ENCODE measurements at regions not wholly inside any gene's neighbourhood (a gene's known extent, or its start where the extent isn't known, plus 50 kb on each side); places are given as distances from the start of the nearest gene placed in this dataset.

DNA sequence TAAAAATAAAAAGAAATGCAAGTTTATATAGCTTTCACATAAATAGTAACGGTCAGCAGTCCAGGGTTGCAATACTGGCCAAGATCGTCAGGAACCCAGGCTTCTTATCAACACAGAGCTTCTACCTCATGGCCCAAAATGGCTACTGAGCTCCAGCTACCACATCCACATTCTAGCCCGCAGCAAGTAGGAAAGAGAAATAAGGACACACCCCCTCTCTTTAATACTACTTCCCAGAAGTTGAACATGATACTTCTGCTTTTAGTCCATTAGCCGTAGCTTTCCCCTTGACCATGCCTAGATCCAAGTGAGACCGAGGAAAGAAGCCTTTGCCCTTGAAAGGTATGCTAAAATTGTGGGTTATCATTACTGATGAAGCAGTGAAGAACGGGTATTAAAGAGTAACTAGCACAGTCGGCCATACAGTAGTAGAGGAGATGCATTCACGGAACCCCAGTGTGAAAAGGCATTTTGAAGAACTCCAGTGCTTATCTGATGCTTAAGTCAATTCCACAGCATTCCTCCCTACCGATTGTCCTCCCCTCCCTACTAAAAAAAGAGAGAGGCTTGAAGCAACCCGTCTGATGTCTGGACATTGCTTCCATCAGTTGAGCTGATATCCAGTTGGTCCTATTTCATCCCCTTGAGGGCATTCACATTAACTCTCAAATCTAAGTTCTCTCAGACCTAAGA is 226.9 kb upstream of the RREB1 start:
- TF ChIP-seq, protein P1, sequence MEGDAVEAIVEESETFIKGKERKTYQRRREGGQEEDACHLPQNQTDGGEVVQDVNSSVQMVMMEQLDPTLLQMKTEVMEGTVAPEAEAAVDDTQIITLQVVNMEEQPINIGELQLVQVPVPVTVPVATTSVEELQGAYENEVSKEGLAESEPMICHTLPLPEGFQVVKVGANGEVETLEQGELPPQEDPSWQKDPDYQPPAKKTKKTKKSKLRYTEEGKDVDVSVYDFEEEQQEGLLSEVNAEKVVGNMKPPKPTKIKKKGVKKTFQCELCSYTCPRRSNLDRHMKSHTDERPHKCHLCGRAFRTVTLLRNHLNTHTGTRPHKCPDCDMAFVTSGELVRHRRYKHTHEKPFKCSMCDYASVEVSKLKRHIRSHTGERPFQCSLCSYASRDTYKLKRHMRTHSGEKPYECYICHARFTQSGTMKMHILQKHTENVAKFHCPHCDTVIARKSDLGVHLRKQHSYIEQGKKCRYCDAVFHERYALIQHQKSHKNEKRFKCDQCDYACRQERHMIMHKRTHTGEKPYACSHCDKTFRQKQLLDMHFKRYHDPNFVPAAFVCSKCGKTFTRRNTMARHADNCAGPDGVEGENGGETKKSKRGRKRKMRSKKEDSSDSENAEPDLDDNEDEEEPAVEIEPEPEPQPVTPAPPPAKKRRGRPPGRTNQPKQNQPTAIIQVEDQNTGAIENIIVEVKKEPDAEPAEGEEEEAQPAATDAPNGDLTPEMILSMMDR (IDR thresholded peaks at IDR 0.05) = no peak

DNA sequence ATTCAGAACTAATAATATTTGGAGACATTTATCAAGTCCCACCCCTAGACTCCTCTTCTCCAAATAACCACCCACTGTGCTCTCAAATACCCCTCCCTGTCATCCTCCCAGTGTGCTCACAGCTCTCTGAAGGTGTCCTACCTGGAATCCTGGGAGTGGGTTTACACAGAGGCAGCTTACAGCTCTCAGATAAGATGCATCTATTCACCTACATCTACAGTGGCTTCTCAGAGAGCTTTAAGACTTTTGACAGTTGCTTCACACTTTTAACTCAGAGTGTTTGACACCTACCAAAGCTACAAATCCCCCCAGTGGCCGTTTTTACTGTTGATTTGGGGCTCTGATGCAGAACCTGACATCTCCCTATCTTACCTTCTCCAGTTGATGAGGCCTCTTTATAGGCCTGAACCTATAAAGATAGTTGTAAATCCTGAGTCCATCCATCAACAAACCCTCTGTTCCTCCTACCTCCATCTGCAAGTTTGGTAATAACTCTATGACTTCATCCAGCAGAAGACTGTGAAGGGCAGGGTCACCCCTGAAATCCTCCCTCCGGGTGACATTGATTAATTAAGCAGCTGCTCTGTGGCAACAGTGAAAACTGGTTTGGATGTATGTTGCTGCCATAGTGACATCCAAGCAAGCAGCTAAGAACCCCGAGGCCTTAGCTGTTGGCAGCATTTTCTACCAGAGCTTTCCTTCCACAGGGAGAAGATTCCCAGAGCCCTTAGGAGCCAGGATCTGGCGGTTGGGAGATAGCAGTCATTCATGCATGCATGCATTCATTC is 226.1 kb upstream of the RREB1 start:
- TF ChIP-seq, protein P1 (IDR thresholded peaks at IDR 0.05) = no peak

DNA sequence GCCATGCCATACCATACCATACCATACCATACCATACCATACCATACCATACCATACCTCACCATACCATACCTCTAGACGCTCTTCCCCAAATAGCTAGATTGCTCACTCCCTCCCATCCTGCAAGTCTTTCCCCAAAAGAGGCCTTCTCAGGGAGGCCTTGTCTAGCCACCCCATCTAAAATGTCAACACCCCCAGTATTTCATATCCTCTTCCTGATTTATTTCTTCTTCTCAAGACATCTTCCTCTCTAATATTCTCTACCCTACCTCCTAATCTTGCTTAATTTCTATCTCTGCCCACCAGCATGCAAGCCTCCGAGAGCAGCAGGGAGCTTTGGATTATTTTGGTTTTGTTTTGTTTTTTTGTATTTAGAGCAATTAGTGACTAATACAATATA is 225.2 kb upstream of the RREB1 start:
- TF ChIP-seq, protein P1 (IDR thresholded peaks at IDR 0.05) = no peak

DNA sequence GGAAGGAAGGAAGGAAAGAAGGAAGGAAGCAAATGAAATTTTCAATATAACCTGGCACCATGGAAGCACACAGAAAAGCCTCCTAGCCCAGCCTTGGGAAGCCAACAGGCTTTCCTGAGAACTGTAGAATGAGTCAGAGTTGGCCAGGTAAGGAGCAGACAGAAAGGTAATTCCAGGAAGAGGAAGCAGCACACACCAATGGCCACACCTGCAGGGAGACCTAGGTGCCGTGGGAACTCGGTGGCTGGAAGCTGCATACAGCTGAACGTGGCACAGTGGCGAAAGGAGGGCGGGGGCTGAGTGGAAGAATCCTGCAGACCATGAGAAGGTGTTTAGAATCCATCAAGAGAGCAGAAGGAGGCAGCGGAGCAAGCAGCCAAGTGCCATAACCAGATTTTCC is 224.8 kb upstream of the RREB1 start:
- TF ChIP-seq, protein P1 (IDR thresholded peaks at IDR 0.05) = no peak

DNA sequence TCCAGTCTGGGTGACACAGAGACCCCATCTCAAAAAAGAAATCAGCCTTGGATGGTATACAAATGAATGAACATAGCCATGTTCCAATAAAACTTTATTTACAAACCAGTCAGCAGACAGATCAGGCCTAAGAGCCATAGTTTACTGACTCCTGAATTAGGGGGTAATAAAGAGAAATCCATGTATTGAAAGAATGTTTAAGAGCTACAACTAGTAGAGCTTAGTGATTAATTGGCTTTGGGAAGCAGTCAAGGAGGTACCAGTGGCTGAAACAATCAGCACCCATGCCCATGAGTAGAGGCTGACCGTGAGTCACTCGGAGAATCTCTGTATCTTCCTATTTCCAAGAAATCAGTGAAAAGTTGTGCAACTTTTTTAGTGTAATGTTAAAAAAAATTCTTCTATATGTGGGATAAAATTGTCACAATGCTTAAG is 223.6 kb upstream of the RREB1 start:
- TF ChIP-seq, protein P1 (IDR thresholded peaks at IDR 0.05) = no peak

DNA sequence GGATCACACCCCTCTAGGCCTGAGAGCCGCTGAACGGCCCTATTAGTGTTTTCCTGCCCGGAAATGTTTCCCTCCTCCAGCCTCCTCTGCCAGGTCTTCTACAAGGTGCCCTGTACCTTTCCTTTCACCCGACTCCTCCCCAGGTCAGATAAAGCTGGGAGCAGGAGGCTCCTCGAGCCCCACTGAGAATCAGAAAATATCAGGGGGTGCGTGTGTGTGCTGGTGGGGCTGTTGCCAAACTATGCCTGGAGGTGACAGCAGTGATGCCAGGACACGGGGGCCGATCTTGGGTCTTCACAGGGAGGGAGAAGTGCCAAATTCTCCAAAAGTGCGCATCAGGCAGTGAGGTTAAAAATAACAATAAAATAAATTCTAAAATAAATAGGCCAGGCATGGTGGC is 222.8 kb upstream of the RREB1 start:
- TF ChIP-seq, protein P1 (IDR thresholded peaks at IDR 0.05) = no peak

DNA sequence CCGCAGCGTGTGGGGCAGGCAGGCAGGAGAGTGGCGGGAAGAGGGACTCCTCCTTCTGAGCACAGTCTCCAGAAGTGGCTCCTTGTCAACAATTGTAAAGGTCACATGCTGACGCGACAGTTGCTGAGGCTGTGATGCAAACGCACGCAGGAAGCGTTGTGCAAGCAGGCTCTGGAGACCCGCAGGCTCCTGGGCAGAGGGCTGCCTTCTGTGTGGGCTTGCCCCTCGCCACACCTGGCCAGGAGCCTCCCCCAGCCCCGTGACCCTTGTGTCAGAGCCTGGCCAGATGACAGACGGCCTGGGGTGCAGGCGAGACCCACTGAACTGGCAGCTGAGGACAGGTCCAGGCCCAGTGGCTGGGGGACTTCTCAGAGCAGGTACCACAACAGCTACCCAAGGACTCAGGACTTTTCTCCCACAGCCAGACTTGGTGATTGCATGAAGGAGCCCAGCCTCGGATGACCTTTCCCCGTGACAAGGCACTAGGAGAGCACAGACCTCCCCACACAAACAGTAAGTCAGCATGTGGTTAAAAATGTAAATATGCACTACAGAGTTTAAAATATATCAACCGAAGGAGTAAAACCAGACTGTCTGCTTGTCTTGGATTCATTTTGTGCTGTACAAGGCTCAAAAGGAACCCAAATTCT is 222.1 kb upstream of the RREB1 start:
- TF ChIP-seq, protein P1 (IDR thresholded peaks at IDR 0.05) = no peak
